ENCODE measurements at regions not wholly inside any gene's neighbourhood (a gene's known extent, or its start where the extent isn't known, plus 50 kb on each side); places are given as distances from the start of the nearest gene placed in this dataset.

- Histone ChIP-seq H3K36me3 (ENCODE audit: control insufficient read depth in 2 of 2, extremely low read depth in 1 of 2, insufficient read depth in 2 of 2, low read length in 2 of 2) (no peaks in the 10 kb centered on the region), H3K27ac (ENCODE audit: insufficient read depth, low read depth, low read length) (no peak overlapping the region), H3K4me2 (ENCODE audit: insufficient read depth, low read length) (no peak overlapping the region), H3K4me1 (ENCODE audit: control insufficient read depth, extremely low read depth, insufficient read depth, low read length) (no peaks in the 10 kb centered on the region), H3K9me3 (replicated peaks; ENCODE audit: control insufficient read depth, insufficient read depth, low read length) (peaks cover 5% of the 10 kb centered on the region), H3K4me3 (replicated peaks in 1 of 3; ENCODE audit: insufficient read depth in 1 of 3, low read depth in 1 of 3, low read length in 3 of 3) (no peak overlapping the region), H3K79me2 (ENCODE audit: control insufficient read depth, insufficient read depth, low read length) (no peaks in the 10 kb centered on the region), H3K9me1 (replicated peaks; ENCODE audit: control insufficient read depth, extremely low read depth, insufficient read depth, low read length) (no peaks in the 10 kb centered on the region), H2AFZ (ENCODE audit: low read depth, low read length) (no peak overlapping the region), H4K20me1 (replicated peaks; ENCODE audit: control insufficient read depth, extremely low read depth, insufficient read depth, low read length) (no peaks in the 10 kb centered on the region), H3K27me3 (ENCODE audit: control insufficient read depth in 2 of 2, insufficient read depth in 2 of 2, low read length in 2 of 2) (no peaks in the 10 kb centered on the region), H3K9ac (replicated peaks; ENCODE audit: extremely low read depth, insufficient read depth, low read length) (no peak overlapping the region)
- DNase-seq (ENCODE audit: low read depth, low spot score) (no peak), FAIRE-seq (no peak)
- intact Hi-C loops (cut with micrococcal nuclease): no loop called here
- no peak for TF ChIP-seq EZH2 (IDR thresholded peaks at IDR 0.05; ENCODE audit: borderline replicate concordance, low read depth, low read length, severe bottlenecking)
- TF ChIP-seq MYC (IDR thresholded peaks at IDR 0.05; ENCODE audit: low read depth, low read length): no peak
- no peak for TF ChIP-seq JUN (IDR thresholded peaks at IDR 0.05; ENCODE audit: borderline replicate concordance, insufficient read depth, insufficient read length, low read depth)
- no peak for TF ChIP-seq MAX (IDR thresholded peaks at IDR 0.05; ENCODE audit: insufficient read depth, insufficient read length)
- TF ChIP-seq POLR2AphosphoS5 (IDR thresholded peaks at IDR 0.05; ENCODE audit: insufficient read depth, low read depth, low read length): no peak
- no peak for TF ChIP-seq CTCF (IDR thresholded peaks at IDR 0.05; ENCODE audit: extremely low read depth in 1 of 2, insufficient read depth in 1 of 2, low read depth in 1 of 2, low read length in 2 of 2)
- no peak for TF ChIP-seq POLR2A (IDR thresholded peaks at IDR 0.05; ENCODE audit: low read depth, low read length)
- TF ChIP-seq FOS (IDR thresholded peaks at IDR 0.05; ENCODE audit: borderline replicate concordance, insufficient read depth, low read length): no peak
- TF ChIP-seq GATA2 (IDR thresholded peaks at IDR 0.05; ENCODE audit: insufficient read depth, insufficient read length, low read depth, low read length): no peak
- BruUV-seq (replicated peaks): no TSS peak
- ChIA-PET POLR2A (no interaction called here), CTCF (no interaction called here)
- dilution Hi-C loops (cut with MboI; ENCODE audit: extremely low pct_ligation_motif_present, low sequenced_read_pairs): no loop called here
Measured at GRCh38 chr5:162487528-162488525, 420.3 kb downstream of the GABRG2 start.

Measured in endothelial cell of umbilical vein (primary cell).